ENCODE measurements at regions not wholly inside any gene's neighbourhood (a gene's known extent, or its start where the extent isn't known, plus 50 kb on each side); places are given as distances from the start of the nearest gene placed in this dataset.

- no peaks in the 10 kb centered on the region for H3K27me3 ChIP-seq
- DNase-seq (ENCODE audit: low read depth in 1 of 2, low spot score in 1 of 2) = no peak
- H3K9me3 ChIP-seq (ENCODE audit: low read depth) = no peaks in the 10 kb centered on the region
- no peak overlapping the region for H3K27ac ChIP-seq
- no peaks in the 10 kb centered on the region for H3K4me1 ChIP-seq (ENCODE audit: low read depth)
- TF ChIP-seq CTCF (IDR thresholded peaks at IDR 0.05; ENCODE audit: low read depth, low read length) = no peak
- H3K4me3 ChIP-seq = no peak overlapping the region
- H3K36me3 ChIP-seq = no peaks in the 10 kb centered on the region
Observed at GRCh38 chr2:241924069-241924908, 54.8 kb downstream of the RTP5 start.

- H3K4me3 ChIP-seq = no peak overlapping the region
- no peaks in the 10 kb centered on the region for H3K4me1 ChIP-seq (ENCODE audit: low read depth)
- H3K27me3 ChIP-seq = no peaks in the 10 kb centered on the region
- TF ChIP-seq CTCF (IDR thresholded peaks at IDR 0.05; ENCODE audit: low read depth, low read length) = no peak
- H3K9me3 ChIP-seq (ENCODE audit: low read depth) = no peaks in the 10 kb centered on the region
- no peak for DNase-seq (ENCODE audit: low read depth in 1 of 2, low spot score in 1 of 2)
- H3K36me3 ChIP-seq = no peaks in the 10 kb centered on the region
- H3K27ac ChIP-seq = no peak overlapping the region
Observed at GRCh38 chr2:241924909-241925250, 55.4 kb downstream of the RTP5 start.

- H3K9me3 ChIP-seq (ENCODE audit: low read depth) = no peaks in the 10 kb centered on the region
- H3K27me3 ChIP-seq = no peaks in the 10 kb centered on the region
- no peak overlapping the region for H3K27ac ChIP-seq
- no peak for DNase-seq (ENCODE audit: low read depth in 1 of 2, low spot score in 1 of 2)
- TF ChIP-seq CTCF (IDR thresholded peaks at IDR 0.05; ENCODE audit: low read depth, low read length) = no peak
- no peak overlapping the region for H3K4me3 ChIP-seq
- H3K36me3 ChIP-seq = no peaks in the 10 kb centered on the region
- H3K4me1 ChIP-seq (ENCODE audit: low read depth) = no peaks in the 10 kb centered on the region
Observed at GRCh38 chr2:241925277-241925676, 55.7 kb downstream of the RTP5 start.

GRCh38 chr2:241925821-241926441 is 56.4 kb downstream of the RTP5 start:
- no peak for TF ChIP-seq CTCF (IDR thresholded peaks at IDR 0.05; ENCODE audit: low read depth, low read length)
- no peak for DNase-seq (ENCODE audit: low read depth in 1 of 2, low spot score in 1 of 2)
- H3K4me1 ChIP-seq (ENCODE audit: low read depth) = no peaks in the 10 kb centered on the region

GRCh38 chr2:241926541-241927311 is 57.2 kb downstream of the RTP5 start:
- Histone ChIP-seq H3K27me3 (no peaks in the 10 kb centered on the region), H3K27ac (no peak overlapping the region), H3K9me3 (ENCODE audit: low read depth) (no peaks in the 10 kb centered on the region), H3K4me3 (no peak overlapping the region), H3K4me1 (ENCODE audit: low read depth) (no peaks in the 10 kb centered on the region), H3K36me3 (no peaks in the 10 kb centered on the region)
- no peak for TF ChIP-seq CTCF (IDR thresholded peaks at IDR 0.05; ENCODE audit: low read depth, low read length)
- DNase-seq (ENCODE audit: low read depth in 1 of 2, low spot score in 1 of 2) = no peak

More at GRCh38 chr2:241925821-241926441, 56.4 kb downstream of the RTP5 start:
- H3K9me3 ChIP-seq (ENCODE audit: low read depth) = no peaks in the 10 kb centered on the region
- H3K27me3 ChIP-seq = no peaks in the 10 kb centered on the region
- H3K27ac ChIP-seq = no peak overlapping the region
- H3K4me3 ChIP-seq = no peak overlapping the region
- no peaks in the 10 kb centered on the region for H3K36me3 ChIP-seq
